IMR-90 (cell line): ENCODE measurements at regions not wholly inside any gene's neighbourhood (a gene's known extent, or its start where the extent isn't known, plus 50 kb on each side); places are given as distances from the start of the nearest gene placed in this dataset.

ENCODE experiments used
- ATAC-seq: fragments of 200-7000 bp; cut with Tn5 transposase; 2 replicates; pipeline ENCODE4 v1.9.1; 2020; ENCODE audit warnings: low read depth, mild to moderate bottlenecking, moderate library complexity
- BruUV-seq: library from RNA; stranded (reverse); fragments of 400-500 nt; replicated peaks from 2 replicates; lab custom pipeline; 2021; lab: Mats Ljungman, UMichigan
- CTCF ChIA-PET: fragments of 300-600 bp; formaldehyde crosslinking; extraction: SDS; loops from one replicate; lab custom pipeline; 2021; ENCODE audit warnings: antibody characterized with exemption; lab: Yijun Ruan, JAX
- POLR2A ChIA-PET: fragments of 300-600 bp; sonication (Branson Sonifier 250); formaldehyde crosslinking; loops from one replicate; lab custom pipeline; 2022; ENCODE audit warnings: antibody characterized with exemption; ENCODE audit not compliant: unreplicated experiment; lab: Charles Lee
- DNase-seq: peaks from one replicate; pipeline ENCODE4 v3.0.0; 2013
- H2AFZ ChIP-seq: replicated peaks from 2 replicates; pipeline ENCODE3; 2013; ENCODE audit warnings: low read length, mild to moderate bottlenecking; ENCODE audit not compliant: poor library complexity
- H2AK5ac ChIP-seq: 2 replicates; pipeline ENCODE4 v1.6.1; 2013; ENCODE audit warnings: low read depth, low read length, inconsistent platforms
- H2AK9ac ChIP-seq: replicated peaks from 2 replicates; pipeline ENCODE3; 2013; ENCODE audit warnings: mild to moderate bottlenecking, low read depth, low read length, moderate library complexity; ENCODE audit not compliant: poor library complexity
- H2BK120ac ChIP-seq: 2 replicates; pipeline ENCODE4 v1.6.1; 2013; ENCODE audit warnings: low read depth, low read length, inconsistent platforms
- H2BK15ac ChIP-seq: 3 replicates; pipeline ENCODE4 v1.6.1; 2013; ENCODE audit warnings: low read depth, low read length, inconsistent platforms
- H2BK20ac ChIP-seq: 2 replicates; pipeline ENCODE4 v1.6.1; 2013; ENCODE audit warnings: low read depth, mild to moderate bottlenecking, inconsistent platforms, low read length, moderate library complexity
- H2BK5ac ChIP-seq: 2 replicates; pipeline ENCODE4 v1.6.1; 2013; ENCODE audit warnings: mild to moderate bottlenecking, low read depth, low read length, inconsistent platforms; ENCODE audit not compliant: poor library complexity, severe bottlenecking
- H3K14ac ChIP-seq: replicated peaks from 2 replicates; pipeline ENCODE4 v1.6.1; 2013; ENCODE audit warnings: low read depth, low read length, inconsistent platforms
- H3K18ac ChIP-seq: 2 replicates; pipeline ENCODE4 v1.6.1; 2013; ENCODE audit warnings: low read depth, low read length, control low read depth
- H3K23ac ChIP-seq: 2 replicates; pipeline ENCODE4 v1.6.1; 2013; ENCODE audit warnings: low read depth, low read length, inconsistent platforms
- H3K27ac ChIP-seq: 2 replicates; pipeline ENCODE4 v1.5.1; 2013; ENCODE audit warnings: mild to moderate bottlenecking, control low read depth, low read length; ENCODE audit not compliant: insufficient read depth
- H3K27me3 ChIP-seq: 2 replicates; pipeline ENCODE4 v1.6.1; 2013; ENCODE audit warnings: low read length; ENCODE audit not compliant: control insufficient read depth, insufficient read depth
- H3K36me3 ChIP-seq: 2 replicates; pipeline ENCODE4 v1.6.1; 2013; ENCODE audit warnings: low read length, mixed read lengths; ENCODE audit not compliant: control insufficient read depth, insufficient read depth
- H3K4ac ChIP-seq: 2 replicates; pipeline ENCODE4 v1.6.1; 2013; ENCODE audit warnings: low read depth, low read length, inconsistent platforms
- H3K4me1 ChIP-seq: 2 replicates; pipeline ENCODE4 v1.6.1; 2013; ENCODE audit warnings: low read length, mixed read lengths; ENCODE audit not compliant: control insufficient read depth, insufficient read depth
- H3K4me2 ChIP-seq: 2 replicates; pipeline ENCODE4 v1.6.1; 2013; ENCODE audit warnings: low read depth, mild to moderate bottlenecking, control low read depth, low read length, moderate library complexity
- H3K4me3 ChIP-seq: 2 replicates; pipeline ENCODE4 v1.5.1; 2013; ENCODE audit warnings: low read depth, mild to moderate bottlenecking, control low read depth, low read length, moderate library complexity; ENCODE audit not compliant: insufficient read depth
- H3K56ac ChIP-seq: 2 replicates; pipeline ENCODE4 v1.6.1; 2013; ENCODE audit warnings: low read length, inconsistent platforms; ENCODE audit not compliant: insufficient read depth; ENCODE audit errors: extremely low read depth
- H3K79me1 ChIP-seq, 2 experiments: 2 replicates each; pipeline ENCODE4 v1.6.1; 2013; ENCODE audit warnings: low read length in 2 of 2, inconsistent platforms in 1 of 2, low read depth in 1 of 2
- H3K9ac ChIP-seq: 2 replicates; pipeline ENCODE4 v1.6.1; 2013; ENCODE audit warnings: low read depth, low read length, control low read depth
- H3K9me1 ChIP-seq: 2 replicates; pipeline ENCODE4 v1.6.1; 2013; ENCODE audit warnings: low read length, inconsistent platforms; ENCODE audit not compliant: insufficient read depth
- H3K9me3 ChIP-seq: 2 replicates; pipeline ENCODE4 v1.6.1; 2013; ENCODE audit warnings: low read length; ENCODE audit not compliant: control insufficient read depth, insufficient read depth
- H4K20me1 ChIP-seq: 2 replicates; pipeline ENCODE4 v1.6.1; 2013; ENCODE audit warnings: low read length, inconsistent platforms; ENCODE audit not compliant: insufficient read depth
- H4K5ac ChIP-seq: 2 replicates; pipeline ENCODE4 v1.6.1; 2013; ENCODE audit warnings: mild to moderate bottlenecking, low read depth, low read length, control low read depth
- H4K8ac ChIP-seq, 2 experiments: 2 replicates each; pipeline ENCODE4 v1.6.1; 2013; ENCODE audit warnings: low read depth in 2 of 2, low read length in 2 of 2, control low read depth in 1 of 2, inconsistent platforms in 1 of 2
- H4K91ac ChIP-seq: 2 replicates; pipeline ENCODE4 v1.6.1; 2013; ENCODE audit warnings: low read depth, low read length, inconsistent platforms; ENCODE audit not compliant: insufficient read depth
- BHLHE40 ChIP-seq: fragments of 150-350 bp; IDR thresholded peaks from 2 replicates; pipeline ENCODE4 v1.6.1; 2016; ENCODE audit warnings: mild to moderate bottlenecking, low read depth, low read length
- CEBPB ChIP-seq: IDR thresholded peaks from 2 replicates; pipeline ENCODE4 v1.6.1; 2012; ENCODE audit warnings: low read depth, low read length, improper control_type of control experiment
- CHD1 ChIP-seq: IDR thresholded peaks from 2 replicates; pipeline ENCODE4 v1.6.1; 2012; ENCODE audit warnings: low read depth, low read length, improper control_type of control experiment
- FOS ChIP-seq: fragments of 150-350 bp; IDR thresholded peaks from 2 replicates; pipeline ENCODE4 v1.6.1; 2016; ENCODE audit warnings: low read depth, low read length
- MAFK ChIP-seq: IDR thresholded peaks from 2 replicates; pipeline ENCODE4 v1.6.1; 2012; ENCODE audit warnings: low read depth, low read length, improper control_type of control experiment
- MAZ ChIP-seq: IDR thresholded peaks from 2 replicates; pipeline ENCODE4 v1.6.1; 2012; ENCODE audit warnings: low read depth, mild to moderate bottlenecking, low read length, improper control_type of control experiment, moderate library complexity, borderline replicate concordance
- MXI1 ChIP-seq: IDR thresholded peaks from 2 replicates; pipeline ENCODE4 v1.6.1; 2012; ENCODE audit warnings: low read depth, mild to moderate bottlenecking, low read length, moderate library complexity, borderline replicate concordance
- NFE2L2 ChIP-seq: fragments of 150-350 bp; IDR thresholded peaks from 2 replicates; pipeline ENCODE4 v1.6.1; 2016; ENCODE audit warnings: low read depth, mild to moderate bottlenecking, low read length
- POLR2A ChIP-seq: IDR thresholded peaks from 2 replicates; pipeline ENCODE4 v1.6.1; 2012; ENCODE audit warnings: mild to moderate bottlenecking, low read depth, low read length
- RAD21 ChIP-seq: IDR thresholded peaks from 2 replicates; pipeline ENCODE4 v1.6.1; 2012; ENCODE audit warnings: low read length, improper control_type of control experiment
- RCOR1 ChIP-seq: IDR thresholded peaks from 2 replicates; pipeline ENCODE4 v1.6.1; 2012; ENCODE audit warnings: mild to moderate bottlenecking, low read length, improper control_type of control experiment; ENCODE audit not compliant: insufficient replicate concordance
- RFX5 ChIP-seq: IDR thresholded peaks from 2 replicates; pipeline ENCODE4 v1.8.0; 2012; ENCODE audit warnings: low read depth, mild to moderate bottlenecking, low read length, moderate library complexity
- SMC3 ChIP-seq: fragments of 150-350 bp; IDR thresholded peaks from 2 replicates; pipeline ENCODE4 v1.6.1; 2016; ENCODE audit warnings: low read depth, mild to moderate bottlenecking, antibody characterized with exemption, low read length, moderate library complexity
- WGBS, 2 experiments: methylation state at CpG; one replicate each; pipeline versions ENCODE4 v1.1.5 to v1.1.7; 2013; ENCODE audit warnings: missing lambda C conversion rate in 2 of 2; ENCODE audit not compliant: insufficient read length in 1 of 2; ENCODE audit errors: extremely low coverage in 2 of 2; 5-methylcytosine and 5-hydroxymethylcytosine counted together
- dilution Hi-C: fragments of 300-500 bp; cut with HindIII; formaldehyde crosslinking; loops from one replicate; pipeline ENCODE4 v1.14.3; 2018; ENCODE audit warnings: low sequenced_read_pairs; ENCODE audit not compliant: unreplicated experiment
- in situ Hi-C: fragments of 300-500 bp; cut with MboI; formaldehyde crosslinking; loops from 3 replicates; pipeline ENCODE4 v1.14.3; 2019; ENCODE audit warnings: low sequenced_read_pairs, inconsistent platforms, mixed read lengths
- intact Hi-C: fragments of 100-400 bp; cut with micrococcal nuclease; formaldehyde crosslinking; loops from 2 replicates; pipeline ENCODE4 v1.10.0; 2022
- TF ChIP-seq, protein P1 (sequence below): fragments of 150-350 bp; IDR thresholded peaks from 2 replicates; pipeline ENCODE4 v1.6.1; 2017; ENCODE audit warnings: mild to moderate bottlenecking, antibody characterized with exemption, low read length, low read depth
- TF ChIP-seq, protein P2 (sequence below): conservative IDR thresholded peaks from 2 replicates; pipeline ENCODE4 v1.5.1; 2012; ENCODE audit warnings: mild to moderate bottlenecking, low read depth, low read length, improper control_type of control experiment
- TF ChIP-seq, protein P3 (sequence below): fragments of 150-350 bp; IDR thresholded peaks from 2 replicates; pipeline ENCODE4 v1.6.1; 2016; ENCODE audit warnings: low read depth, mild to moderate bottlenecking, low read length, moderate library complexity, borderline replicate concordance

DNA sequence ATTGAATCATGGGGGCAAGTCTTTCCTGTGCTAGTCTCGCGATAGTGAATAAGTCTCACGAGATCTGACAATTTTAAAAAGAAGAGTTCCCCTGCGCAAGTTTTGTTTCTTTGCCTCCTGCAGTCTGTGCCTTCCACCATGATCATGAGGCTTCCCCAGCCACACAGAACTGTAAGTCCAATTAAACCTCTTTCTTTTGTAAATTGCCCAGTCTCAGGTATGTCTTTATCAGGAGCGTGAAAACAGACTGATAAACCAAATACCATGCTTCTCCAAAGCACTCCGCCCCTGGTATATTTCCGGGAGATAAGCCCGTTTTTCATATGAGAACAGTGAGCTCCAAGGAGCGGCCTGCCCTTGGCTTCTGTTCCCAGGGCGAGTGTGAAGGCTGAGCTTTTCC is 118.9 kb downstream of the EVX1 start:
- Histone ChIP-seq H3K27ac (no peak overlapping the region), H3K23ac (no peak overlapping the region), H4K91ac (no peak overlapping the region), H3K4ac (no peak overlapping the region), H3K4me2 (no peak overlapping the region), H2BK15ac (no peak overlapping the region), H4K8ac (no peak overlapping the region), H2BK5ac (no peak overlapping the region), H3K18ac (no peak overlapping the region), H3K27me3 (peaks cover 10% of the 10 kb centered on the region), H3K4me3 (no peak overlapping the region), H3K9me3 (no peaks in the 10 kb centered on the region), H3K36me3 (no peaks in the 10 kb centered on the region), H2AFZ (no peak overlapping the region), H3K9ac (no peak overlapping the region), H3K9me1 (no peaks in the 10 kb centered on the region), H4K20me1 (no peaks in the 10 kb centered on the region), H2AK5ac (no peak overlapping the region), H3K4me1 (peaks cover 9% of the 10 kb centered on the region), H3K14ac (no peak overlapping the region), H2BK20ac (no peak overlapping the region), H4K5ac (no peak overlapping the region), H2AK9ac (no peak overlapping the region), H3K79me1 (no peaks in the 10 kb centered on the region), H3K56ac (no peak overlapping the region), H2BK120ac (no peak overlapping the region)
- ATAC-seq (no peak), DNase-seq (no peak)
- no TSS peak for BruUV-seq
- TF ChIP-seq, protein P1, sequence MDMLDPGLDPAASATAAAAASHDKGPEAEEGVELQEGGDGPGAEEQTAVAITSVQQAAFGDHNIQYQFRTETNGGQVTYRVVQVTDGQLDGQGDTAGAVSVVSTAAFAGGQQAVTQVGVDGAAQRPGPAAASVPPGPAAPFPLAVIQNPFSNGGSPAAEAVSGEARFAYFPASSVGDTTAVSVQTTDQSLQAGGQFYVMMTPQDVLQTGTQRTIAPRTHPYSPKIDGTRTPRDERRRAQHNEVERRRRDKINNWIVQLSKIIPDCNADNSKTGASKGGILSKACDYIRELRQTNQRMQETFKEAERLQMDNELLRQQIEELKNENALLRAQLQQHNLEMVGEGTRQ: no peak
- TF ChIP-seq MAZ: no peak
- no peak for TF ChIP-seq CEBPB
- no peak for TF ChIP-seq CHD1
- no peak for TF ChIP-seq RFX5
- no peak for TF ChIP-seq SMC3
- no peak for TF ChIP-seq FOS
- no peak for TF ChIP-seq NFE2L2
- TF ChIP-seq MAFK: no peak
- no peak for TF ChIP-seq MXI1
- TF ChIP-seq, protein P2, sequence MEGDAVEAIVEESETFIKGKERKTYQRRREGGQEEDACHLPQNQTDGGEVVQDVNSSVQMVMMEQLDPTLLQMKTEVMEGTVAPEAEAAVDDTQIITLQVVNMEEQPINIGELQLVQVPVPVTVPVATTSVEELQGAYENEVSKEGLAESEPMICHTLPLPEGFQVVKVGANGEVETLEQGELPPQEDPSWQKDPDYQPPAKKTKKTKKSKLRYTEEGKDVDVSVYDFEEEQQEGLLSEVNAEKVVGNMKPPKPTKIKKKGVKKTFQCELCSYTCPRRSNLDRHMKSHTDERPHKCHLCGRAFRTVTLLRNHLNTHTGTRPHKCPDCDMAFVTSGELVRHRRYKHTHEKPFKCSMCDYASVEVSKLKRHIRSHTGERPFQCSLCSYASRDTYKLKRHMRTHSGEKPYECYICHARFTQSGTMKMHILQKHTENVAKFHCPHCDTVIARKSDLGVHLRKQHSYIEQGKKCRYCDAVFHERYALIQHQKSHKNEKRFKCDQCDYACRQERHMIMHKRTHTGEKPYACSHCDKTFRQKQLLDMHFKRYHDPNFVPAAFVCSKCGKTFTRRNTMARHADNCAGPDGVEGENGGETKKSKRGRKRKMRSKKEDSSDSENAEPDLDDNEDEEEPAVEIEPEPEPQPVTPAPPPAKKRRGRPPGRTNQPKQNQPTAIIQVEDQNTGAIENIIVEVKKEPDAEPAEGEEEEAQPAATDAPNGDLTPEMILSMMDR: no peak
- no peak for TF ChIP-seq RAD21
- TF ChIP-seq RCOR1: no peak
- TF ChIP-seq BHLHE40: no peak
- TF ChIP-seq, protein P3, sequence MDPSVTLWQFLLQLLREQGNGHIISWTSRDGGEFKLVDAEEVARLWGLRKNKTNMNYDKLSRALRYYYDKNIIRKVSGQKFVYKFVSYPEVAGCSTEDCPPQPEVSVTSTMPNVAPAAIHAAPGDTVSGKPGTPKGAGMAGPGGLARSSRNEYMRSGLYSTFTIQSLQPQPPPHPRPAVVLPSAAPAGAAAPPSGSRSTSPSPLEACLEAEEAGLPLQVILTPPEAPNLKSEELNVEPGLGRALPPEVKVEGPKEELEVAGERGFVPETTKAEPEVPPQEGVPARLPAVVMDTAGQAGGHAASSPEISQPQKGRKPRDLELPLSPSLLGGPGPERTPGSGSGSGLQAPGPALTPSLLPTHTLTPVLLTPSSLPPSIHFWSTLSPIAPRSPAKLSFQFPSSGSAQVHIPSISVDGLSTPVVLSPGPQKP: no peak
- no peak for TF ChIP-seq POLR2A
- intact Hi-C loops: loop anchor here (10.0 kb wide), 1 partner anchor 203 kb away; no protein-coding TSS in a partner anchor
- ChIA-PET CTCF (no interaction called here), POLR2A (no interaction called here)
- dilution Hi-C loops: no loop called here
- in situ Hi-C loops: no loop called here
- 100% methylated on average over 1 of the region's 10 CpGs; no CpG with 5 or more reads in 1 of the 2 experiments for whole genome bisulfite sequencing, 2 experiments
